K562 (cell line): ENCODE measurements at regions not wholly inside any gene's neighbourhood (a gene's known extent, or its start where the extent isn't known, plus 50 kb on each side); places are given as distances from the start of the nearest gene placed in this dataset.

ENCODE experiments used
- C11orf30 ChIP-seq: fragments of 450-650 bp; IDR thresholded peaks from 2 replicates; pipeline ENCODE4 v1.6.1; 2016; ENCODE audit warnings: low read depth, mild to moderate bottlenecking
- CBX1 ChIP-seq: sonication (generic); IDR thresholded peaks from 2 replicates; pipeline ENCODE4 v1.6.1; 2016; ENCODE audit warnings: antibody characterized with exemption, low read depth, mild to moderate bottlenecking
- HNRNPLL ChIP-seq: fragments of 200-400 bp; formaldehyde crosslinking; IDR thresholded peaks from 2 replicates; pipeline ENCODE4 v1.6.1; 2017; ENCODE audit warnings: low read length, low read depth, mild to moderate bottlenecking; ENCODE audit not compliant: poor library complexity, severe bottlenecking
- HSF4 ChIP-seq: fragments of 250-450 bp; sonication (Bioruptor Pico); IDR thresholded peaks from 2 replicates; pipeline ENCODE4 v2.1.2; 2022; ENCODE audit warnings: mild to moderate bottlenecking, moderate library complexity, borderline replicate concordance
- KAT8 ChIP-seq: fragments of 450-650 bp; IDR thresholded peaks from 2 replicates; pipeline ENCODE4 v1.6.1; 2016; ENCODE audit warnings: low read depth, mild to moderate bottlenecking
- KLF10 ChIP-seq: fragments of 250-450 bp; sonication (Bioruptor Pico); IDR thresholded peaks from 2 replicates; pipeline ENCODE4 v1.6.1; 2021; ENCODE audit warnings: matching md5 sums
- KLF13 ChIP-seq: fragments of 450-650 bp; IDR thresholded peaks from 2 replicates; pipeline ENCODE4 v1.6.1; 2016; ENCODE audit warnings: missing genetic modification characterization, low read depth, mild to moderate bottlenecking, missing compliant biosample characterization, moderate library complexity, borderline replicate concordance
- KLF6 ChIP-seq: fragments of 250-450 bp; sonication (Bioruptor Pico); IDR thresholded peaks from 2 replicates; pipeline ENCODE4 v1.4.0; 2020; ENCODE audit warnings: mild to moderate bottlenecking, moderate library complexity, borderline replicate concordance
- MECOM ChIP-seq: fragments of 250-450 bp; sonication (Bioruptor Pico); IDR thresholded peaks from 2 replicates; pipeline ENCODE4 v1.8.0; 2022; ENCODE audit warnings: inconsistent platforms
- NCOA2 ChIP-seq, 2 experiments: fragments of 450-650 bp; IDR thresholded peaks; 2 replicates each; pipeline ENCODE4 v1.6.1; 2018; ENCODE audit warnings: mild to moderate bottlenecking in 2 of 2, moderate library complexity in 1 of 2; ENCODE audit not compliant: partially characterized antibody in 2 of 2
- PHTF2 ChIP-seq: fragments of 250-450 bp; sonication (Bioruptor Pico); IDR thresholded peaks from 2 replicates; pipeline ENCODE4 v1.5.0; 2021; ENCODE audit warnings: mild to moderate bottlenecking
- PYGO2 ChIP-seq: fragments of 450-650 bp; IDR thresholded peaks from 2 replicates; pipeline ENCODE4 v1.6.1; 2016; ENCODE audit warnings: mild to moderate bottlenecking, missing genetic modification characterization, moderate library complexity, missing compliant biosample characterization
- RAD21 ChIP-seq, 2 experiments: fragments of 250-450 bp in 1 of 2; fragments of 450-650 bp in 1 of 2; sonication (Bioruptor Pico) in 1 of 2; formaldehyde crosslinking in 1 of 2; IDR thresholded peaks in 1 of 2; conservative IDR thresholded peaks in 1 of 2; 2 replicates each; pipeline versions ENCODE4 v1.4.0 to v1.8.0; 2020 to 2022; ENCODE audit warnings: mild to moderate bottlenecking in 2 of 2, moderate library complexity in 1 of 2
- RBM22 ChIP-seq: fragments of 200-400 bp; formaldehyde crosslinking; IDR thresholded peaks from 2 replicates; pipeline ENCODE4 v1.6.1; 2018; ENCODE audit warnings: low read length, low read depth; ENCODE audit not compliant: poor library complexity, severe bottlenecking
- SLC30A9 ChIP-seq: fragments of 250-450 bp; sonication (Bioruptor Pico); IDR thresholded peaks from 2 replicates; pipeline ENCODE4 v1.8.0; 2022; ENCODE audit warnings: mild to moderate bottlenecking, moderate library complexity
- SNIP1 ChIP-seq: fragments of 450-650 bp; IDR thresholded peaks from 2 replicates; pipeline ENCODE4 v1.7.1; 2017; ENCODE audit warnings: low read depth, mild to moderate bottlenecking
- YBX1 ChIP-seq: fragments of 450-650 bp; IDR thresholded peaks from 2 replicates; pipeline ENCODE4 v1.7.1; 2016; ENCODE audit warnings: mild to moderate bottlenecking
- ZNF583 ChIP-seq: fragments of 250-450 bp; sonication (Bioruptor Pico); IDR thresholded peaks from 2 replicates; pipeline ENCODE4 v1.4.0; 2020
- ZNF707 ChIP-seq: fragments of 250-450 bp; sonication (Bioruptor Pico); conservative IDR thresholded peaks from 2 replicates; pipeline ENCODE4 v1.8.0; 2022; ENCODE audit warnings: inconsistent platforms, mild to moderate bottlenecking, moderate library complexity
- TF ChIP-seq, protein P1 (sequence below): sonication (generic); formaldehyde crosslinking; IDR thresholded peaks from 2 replicates; pipeline ENCODE4 v1.4.0; 2020; ENCODE audit warnings: mild to moderate bottlenecking, missing genetic modification reagents
- TF ChIP-seq, protein P2 (sequence below): fragments of 250-450 bp; sonication (Bioruptor Pico); IDR thresholded peaks from 2 replicates; pipeline ENCODE4 v1.5.0; 2021; ENCODE audit warnings: mild to moderate bottlenecking, borderline replicate concordance
- TF ChIP-seq, protein P3 (sequence below): fragments of 250-450 bp; sonication (Bioruptor Pico); IDR thresholded peaks from 2 replicates; pipeline ENCODE4 v1.8.0; 2022; ENCODE audit warnings: moderate library complexity, mild to moderate bottlenecking, inconsistent platforms

DNA sequence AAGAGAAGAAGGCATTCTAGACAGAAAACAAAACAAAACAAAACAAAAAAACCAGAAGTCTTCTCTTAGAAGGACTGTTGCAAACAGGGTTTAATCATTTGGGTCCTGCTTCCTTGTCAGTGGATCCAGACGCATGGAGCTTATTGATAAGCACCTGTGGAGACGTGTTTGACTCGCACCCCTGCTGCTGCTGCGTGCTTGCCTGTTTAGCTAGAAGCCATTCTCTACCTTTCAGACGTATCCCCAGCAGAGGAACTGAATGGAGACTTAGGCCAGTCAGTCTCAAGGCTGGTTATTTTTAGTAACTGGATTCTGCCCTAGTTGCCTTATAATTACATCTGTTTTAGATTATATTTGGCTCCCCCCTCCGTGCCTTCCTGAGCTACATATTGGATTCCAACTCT lies 186.1 kb upstream of the EEA1 start (continued):
- TF ChIP-seq, protein P1, sequence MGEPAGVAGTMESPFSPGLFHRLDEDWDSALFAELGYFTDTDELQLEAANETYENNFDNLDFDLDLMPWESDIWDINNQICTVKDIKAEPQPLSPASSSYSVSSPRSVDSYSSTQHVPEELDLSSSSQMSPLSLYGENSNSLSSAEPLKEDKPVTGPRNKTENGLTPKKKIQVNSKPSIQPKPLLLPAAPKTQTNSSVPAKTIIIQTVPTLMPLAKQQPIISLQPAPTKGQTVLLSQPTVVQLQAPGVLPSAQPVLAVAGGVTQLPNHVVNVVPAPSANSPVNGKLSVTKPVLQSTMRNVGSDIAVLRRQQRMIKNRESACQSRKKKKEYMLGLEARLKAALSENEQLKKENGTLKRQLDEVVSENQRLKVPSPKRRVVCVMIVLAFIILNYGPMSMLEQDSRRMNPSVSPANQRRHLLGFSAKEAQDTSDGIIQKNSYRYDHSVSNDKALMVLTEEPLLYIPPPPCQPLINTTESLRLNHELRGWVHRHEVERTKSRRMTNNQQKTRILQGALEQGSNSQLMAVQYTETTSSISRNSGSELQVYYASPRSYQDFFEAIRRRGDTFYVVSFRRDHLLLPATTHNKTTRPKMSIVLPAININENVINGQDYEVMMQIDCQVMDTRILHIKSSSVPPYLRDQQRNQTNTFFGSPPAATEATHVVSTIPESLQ (CRISPR knock-in tag) = no peak
- TF ChIP-seq PHTF2 (CRISPR knock-in tag) = no peak
- no peak for TF ChIP-seq KLF6 (CRISPR knock-in tag)
- TF ChIP-seq, protein P2, sequence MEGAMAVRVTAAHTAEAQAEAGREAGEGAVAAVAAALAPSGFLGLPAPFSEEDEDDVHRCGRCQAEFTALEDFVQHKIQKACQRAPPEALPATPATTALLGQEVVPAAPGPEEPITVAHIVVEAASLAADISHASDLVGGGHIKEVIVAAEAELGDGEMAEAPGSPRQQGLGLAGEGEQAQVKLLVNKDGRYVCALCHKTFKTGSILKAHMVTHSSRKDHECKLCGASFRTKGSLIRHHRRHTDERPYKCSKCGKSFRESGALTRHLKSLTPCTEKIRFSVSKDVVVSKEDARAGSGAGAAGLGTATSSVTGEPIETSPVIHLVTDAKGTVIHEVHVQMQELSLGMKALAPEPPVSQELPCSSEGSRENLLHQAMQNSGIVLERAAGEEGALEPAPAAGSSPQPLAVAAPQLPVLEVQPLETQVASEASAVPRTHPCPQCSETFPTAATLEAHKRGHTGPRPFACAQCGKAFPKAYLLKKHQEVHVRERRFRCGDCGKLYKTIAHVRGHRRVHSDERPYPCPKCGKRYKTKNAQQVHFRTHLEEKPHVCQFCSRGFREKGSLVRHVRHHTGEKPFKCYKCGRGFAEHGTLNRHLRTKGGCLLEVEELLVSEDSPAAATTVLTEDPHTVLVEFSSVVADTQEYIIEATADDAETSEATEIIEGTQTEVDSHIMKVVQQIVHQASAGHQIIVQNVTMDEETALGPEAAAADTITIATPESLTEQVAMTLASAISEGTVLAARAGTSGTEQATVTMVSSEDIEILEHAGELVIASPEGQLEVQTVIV = no peak
- TF ChIP-seq HSF4 = no peak
- TF ChIP-seq ZNF583 (CRISPR knock-in tag) = no peak
- TF ChIP-seq KAT8 = no peak
- no peak for TF ChIP-seq SLC30A9
- TF ChIP-seq YBX1 = no peak
- TF ChIP-seq C11orf30 = no peak
- TF ChIP-seq, protein P3, sequence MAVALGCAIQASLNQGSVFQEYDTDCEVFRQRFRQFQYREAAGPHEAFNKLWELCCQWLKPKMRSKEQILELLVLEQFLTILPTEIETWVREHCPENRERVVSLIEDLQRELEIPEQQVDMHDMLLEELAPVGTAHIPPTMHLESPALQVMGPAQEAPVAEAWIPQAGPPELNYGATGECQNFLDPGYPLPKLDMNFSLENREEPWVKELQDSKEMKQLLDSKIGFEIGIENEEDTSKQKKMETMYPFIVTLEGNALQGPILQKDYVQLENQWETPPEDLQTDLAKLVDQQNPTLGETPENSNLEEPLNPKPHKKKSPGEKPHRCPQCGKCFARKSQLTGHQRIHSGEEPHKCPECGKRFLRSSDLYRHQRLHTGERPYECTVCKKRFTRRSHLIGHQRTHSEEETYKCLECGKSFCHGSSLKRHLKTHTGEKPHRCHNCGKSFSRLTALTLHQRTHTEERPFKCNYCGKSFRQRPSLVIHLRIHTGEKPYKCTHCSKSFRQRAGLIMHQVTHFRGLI = no peak
- no peak for TF ChIP-seq ZNF707 (CRISPR knock-in tag)
- no peak for TF ChIP-seq SNIP1
- no peak for TF ChIP-seq PYGO2 (tag)
- TF ChIP-seq HNRNPLL = no peak
- no peak for TF ChIP-seq MECOM (CRISPR knock-in tag)
- TF ChIP-seq KLF13 = no peak
- no peak for TF ChIP-seq KLF10 (CRISPR knock-in tag)
- TF ChIP-seq NCOA2 (IDR thresholded peaks at IDR 0.05; ENCODE audit: partially characterized antibody in 2 of 2) = no peak
- TF ChIP-seq RAD21 (CRISPR knock-in tag; conservative IDR thresholded peaks at IDR 0.05 in 1 of 2, IDR thresholded peaks at IDR 0.05 in 1 of 2) = no peak; a peak in 1 of 4 replicates
- no peak for TF ChIP-seq CBX1
- no peak for TF ChIP-seq RBM22
